HEK293T (cell line): ENCODE measurements at regions not wholly inside any gene's neighbourhood (a gene's known extent, or its start where the extent isn't known, plus 50 kb on each side); places are given as distances from the start of the nearest gene placed in this dataset.

Experiments
- CTCF ChIA-PET: fragments of 350-600 bp; formaldehyde crosslinking; extraction: SDS; loops from one replicate; lab custom pipeline; 2021; ENCODE audit warnings: antibody characterized with exemption, inconsistent platforms; lab: Yijun Ruan, JAX
- POLR2A ChIA-PET: fragments of 350-600 bp; formaldehyde crosslinking; extraction: SDS; loops from one replicate; lab custom pipeline; 2020; ENCODE audit warnings: antibody characterized with exemption, inconsistent platforms; lab: Yijun Ruan, JAX
- DNase-seq: peaks from one replicate; pipeline ENCODE4 v3.0.0; 2012; ENCODE audit warnings: mixed read lengths; ENCODE audit errors: extremely low spot score
- ARNT ChIP-seq: fragments of 450-650 bp; IDR thresholded peaks from 2 replicates; pipeline ENCODE4 v1.6.1; 2017; ENCODE audit warnings: mild to moderate bottlenecking
- BHLHE40 ChIP-seq: fragments of 450-650 bp; IDR thresholded peaks from 2 replicates; pipeline ENCODE4 v1.6.1; 2016; ENCODE audit warnings: mild to moderate bottlenecking, moderate library complexity, borderline replicate concordance
- CTBP1 ChIP-seq: fragments of 450-650 bp; IDR thresholded peaks from 2 replicates; pipeline ENCODE4 v1.6.1; 2016; ENCODE audit warnings: borderline replicate concordance
- ELF4 ChIP-seq: fragments of 450-650 bp; IDR thresholded peaks from 2 replicates; pipeline ENCODE4 v1.6.1; 2017; ENCODE audit warnings: antibody characterized with exemption
- FOXA1 ChIP-seq: fragments of 450-650 bp; IDR thresholded peaks from 2 replicates; pipeline ENCODE4 v1.6.1; 2016; ENCODE audit warnings: mild to moderate bottlenecking
- FOXK2 ChIP-seq: fragments of 450-650 bp; IDR thresholded peaks from 2 replicates; pipeline ENCODE4 v1.6.1; 2016; ENCODE audit warnings: mild to moderate bottlenecking
- FOXM1 ChIP-seq: fragments of 450-650 bp; IDR thresholded peaks from 2 replicates; pipeline ENCODE4 v1.6.1; 2017; ENCODE audit warnings: mild to moderate bottlenecking, borderline replicate concordance
- HDGF ChIP-seq: fragments of 450-650 bp; IDR thresholded peaks from 2 replicates; pipeline ENCODE4 v1.6.1; 2017; ENCODE audit warnings: antibody characterized with exemption, borderline replicate concordance
- L3MBTL2 ChIP-seq: fragments of 450-650 bp; conservative IDR thresholded peaks from 2 replicates; pipeline ENCODE4 v1.6.1; 2016; ENCODE audit warnings: mild to moderate bottlenecking
- LEF1 ChIP-seq: fragments of 450-650 bp; IDR thresholded peaks from 2 replicates; pipeline ENCODE4 v1.6.1; 2017; ENCODE audit warnings: mild to moderate bottlenecking, borderline replicate concordance
- NFRKB ChIP-seq: fragments of 450-650 bp; IDR thresholded peaks from 2 replicates; pipeline ENCODE4 v1.6.1; 2016; ENCODE audit warnings: mild to moderate bottlenecking, moderate library complexity
- PKNOX1 ChIP-seq: fragments of 450-650 bp; IDR thresholded peaks from 2 replicates; pipeline ENCODE4 v1.6.1; 2016
- SP1 ChIP-seq: fragments of 450-650 bp; IDR thresholded peaks from 2 replicates; pipeline ENCODE4 v1.6.1; 2017
- SUZ12 ChIP-seq: fragments of 450-650 bp; IDR thresholded peaks from 2 replicates; pipeline ENCODE4 v1.6.1; 2016; ENCODE audit warnings: mild to moderate bottlenecking
- TARDBP ChIP-seq: fragments of 450-650 bp; IDR thresholded peaks from 2 replicates; pipeline ENCODE4 v1.6.1; 2016
- ZNF384 ChIP-seq: fragments of 450-650 bp; IDR thresholded peaks from 2 replicates; pipeline ENCODE4 v1.6.1; 2016

- DNase-seq = no peak
- CTCF ChIA-PET = interaction anchor here (0.6 kb wide), 1 partner anchor 10 kb away, joined by 3 read pairs; no protein-coding TSS in a partner anchor
- POLR2A ChIA-PET = no interaction called here
- TF ChIP-seq BHLHE40 (no peak), TARDBP (no peak), SUZ12 (no peak), FOXM1 (no peak), LEF1 (no peak), CTBP1 (no peak), HDGF (no peak)
These were observed 146.9 kb upstream of the FBN2 start for GRCh38 chr5:128684961-128685360.

- TF ChIP-seq ARNT (no peak), ELF4 (no peak), PKNOX1 (no peak), HDGF (no peak), LEF1 (no peak), FOXK2 (no peak), CTBP1 (no peak), BHLHE40 (no peak), ZNF384 (no peak), FOXA1 (no peak)
- DNase-seq = no peak
- CTCF ChIA-PET = no interaction called here
- POLR2A ChIA-PET = no interaction called here
These were observed 149.9 kb upstream of the FBN2 start for GRCh38 chr5:128687930-128688329.

GRCh38 chr5:128693764-128694163 is 155.7 kb upstream of the FBN2 start:
- ChIA-PET CTCF (no interaction called here), POLR2A (no interaction called here)
- no peak for DNase-seq
- TF ChIP-seq BHLHE40 = no peak
- TF ChIP-seq SUZ12 = no peak
- TF ChIP-seq ZNF384 = no peak
- no peak for TF ChIP-seq FOXA1
- TF ChIP-seq ARNT = no peak
- TF ChIP-seq CTBP1 = no peak
- TF ChIP-seq L3MBTL2 = no peak
- TF ChIP-seq HDGF = no peak
- no peak for TF ChIP-seq FOXM1
- TF ChIP-seq FOXK2 = no peak
- TF ChIP-seq LEF1 = no peak
- TF ChIP-seq ELF4 = no peak
- no peak for TF ChIP-seq SP1
- no peak for TF ChIP-seq PKNOX1
- TF ChIP-seq NFRKB = no peak
- TF ChIP-seq TARDBP = no peak

- TF ChIP-seq L3MBTL2 (no peak), NFRKB (no peak), SP1 (no peak), SUZ12 (no peak), FOXK2 (no peak), FOXM1 (no peak), BHLHE40 (no peak), PKNOX1 (no peak), ZNF384 (no peak), ELF4 (no peak), HDGF (no peak), TARDBP (no peak), LEF1 (no peak), FOXA1 (no peak)
- POLR2A ChIA-PET = no interaction called here
- CTCF ChIA-PET = interaction anchor here (0.7 to 1.2 kb wide), 3 partner anchors 9 to 271 kb away, joined by 3 read pairs; no protein-coding TSS in a partner anchor
- DNase-seq = peak; percentile 12
These were observed 157.9 kb upstream of the FBN2 start for GRCh38 chr5:128695791-128696530.

- no peak for DNase-seq
- TF ChIP-seq LEF1 (no peak), TARDBP (no peak), HDGF (no peak), FOXM1 (no peak), BHLHE40 (no peak), SP1 (no peak), ARNT (no peak), ZNF384 (no peak), CTBP1 (no peak), L3MBTL2 (no peak), SUZ12 (no peak), FOXK2 (no peak), ELF4 (no peak), NFRKB (no peak), PKNOX1 (no peak)
- ChIA-PET CTCF (no interaction called here), POLR2A (no interaction called here)
These were observed 163.3 kb upstream of the FBN2 start for GRCh38 chr5:128701301-128701700.
